H9 (cell line): ENCODE measurements at regions not wholly inside any gene's neighbourhood (a gene's known extent, or its start where the extent isn't known, plus 50 kb on each side); places are given as distances from the start of the nearest gene placed in this dataset.
A peak's percentile ranks its signal among the peaks of the same experiment; 100 is the strongest.

Experiments
- DNase-seq: peaks from one replicate; pipeline ENCODE4 v3.0.0-alpha.2; 2017
- H2AFZ ChIP-seq: one replicate; pipeline ENCODE4 v1.6.1; 2013; ENCODE audit warnings: mild to moderate bottlenecking, low read length, control low read depth, moderate library complexity
- H2AK5ac ChIP-seq: 2 replicates; pipeline ENCODE4 v1.6.1; 2013; ENCODE audit warnings: low read length, control low read depth, mixed read lengths; ENCODE audit not compliant: insufficient read length
- H2BK120ac ChIP-seq: one replicate; pipeline ENCODE4 v1.6.1; 2013; ENCODE audit warnings: low read depth, mild to moderate bottlenecking, low read length, control low read depth, inconsistent platforms; ENCODE audit not compliant: poor library complexity, severe bottlenecking
- H2BK12ac ChIP-seq: 2 replicates; pipeline ENCODE4 v1.6.1; 2013; ENCODE audit warnings: low read length, control low read depth, mixed read lengths, low read depth; ENCODE audit not compliant: insufficient read length
- H2BK15ac ChIP-seq: 2 replicates; pipeline ENCODE4 v1.6.1; 2013; ENCODE audit warnings: low read depth, low read length, control low read depth
- H2BK20ac ChIP-seq: one replicate; pipeline ENCODE4 v1.6.1; 2013; ENCODE audit warnings: low read depth, mild to moderate bottlenecking, low read length, control low read depth, inconsistent platforms; ENCODE audit not compliant: poor library complexity, severe bottlenecking
- H2BK5ac ChIP-seq: 2 replicates; pipeline ENCODE4 v1.6.1; 2013; ENCODE audit warnings: low read length, control low read depth, mixed read lengths; ENCODE audit not compliant: insufficient read length
- H3K14ac ChIP-seq: 2 replicates; pipeline ENCODE4 v1.6.1; 2013; ENCODE audit warnings: low read length, control low read depth; ENCODE audit not compliant: insufficient read depth
- H3K18ac ChIP-seq: 2 replicates; pipeline ENCODE4 v1.6.1; 2013; ENCODE audit warnings: low read depth, mild to moderate bottlenecking, mixed read lengths, low read length, control low read depth; ENCODE audit not compliant: insufficient read length
- H3K23ac ChIP-seq: 2 replicates; pipeline ENCODE4 v1.6.1; 2013; ENCODE audit warnings: low read length, control low read depth, mixed read lengths, low read depth; ENCODE audit not compliant: insufficient read length
- H3K23me2 ChIP-seq: 2 replicates; pipeline ENCODE4 v1.6.1; 2013; ENCODE audit warnings: low read depth, mild to moderate bottlenecking, mixed read lengths, low read length, control low read depth; ENCODE audit not compliant: insufficient read length, poor library complexity, severe bottlenecking
- H3K27ac ChIP-seq: 2 replicates; pipeline ENCODE4 v1.5.1; 2013; ENCODE audit warnings: low read length, control low read depth, mixed read lengths, low read depth; ENCODE audit not compliant: insufficient read length
- H3K27me3 ChIP-seq: 2 replicates; pipeline ENCODE4 v1.6.1; 2013; ENCODE audit warnings: low read length, control low read depth, inconsistent platforms; ENCODE audit not compliant: insufficient read depth
- H3K4ac ChIP-seq: 2 replicates; pipeline ENCODE4 v1.6.1; 2013; ENCODE audit warnings: low read depth, mild to moderate bottlenecking, control low read depth, inconsistent platforms, low read length, moderate library complexity
- H3K4me1 ChIP-seq: 2 replicates; pipeline ENCODE4 v1.6.1; 2013; ENCODE audit warnings: low read length, control low read depth, inconsistent platforms; ENCODE audit not compliant: insufficient read depth
- H3K4me2 ChIP-seq: 2 replicates; pipeline ENCODE4 v1.6.1; 2013; ENCODE audit warnings: low read length, control low read depth, mixed read lengths; ENCODE audit not compliant: insufficient read length, insufficient read depth
- H3K56ac ChIP-seq: 2 replicates; pipeline ENCODE4 v1.6.1; 2013; ENCODE audit warnings: low read depth, mild to moderate bottlenecking, mixed read lengths, low read length, control low read depth; ENCODE audit not compliant: insufficient read length
- H3K79me1 ChIP-seq: 2 replicates; pipeline ENCODE4 v1.6.1; 2013; ENCODE audit warnings: low read depth, mild to moderate bottlenecking, moderate library complexity, low read length, control low read depth, inconsistent platforms; ENCODE audit not compliant: insufficient read depth, poor library complexity, severe bottlenecking
- H3K79me2 ChIP-seq: 2 replicates; pipeline ENCODE4 v1.6.1; 2013; ENCODE audit warnings: low read length, control low read depth, inconsistent platforms; ENCODE audit not compliant: insufficient read depth
- H3K9ac ChIP-seq: 2 replicates; pipeline ENCODE4 v1.6.1; 2013; ENCODE audit warnings: low read length, control low read depth, mixed read lengths; ENCODE audit not compliant: insufficient read length; ENCODE audit errors: extremely low read depth
- H3K9me3 ChIP-seq: one replicate; pipeline ENCODE4 v1.6.1; 2013; ENCODE audit warnings: low read depth, low read length, inconsistent platforms; ENCODE audit not compliant: control insufficient read depth
- H3T11ph ChIP-seq: one replicate; pipeline ENCODE4 v1.6.1; 2013; ENCODE audit warnings: mild to moderate bottlenecking, low read length, control low read depth, inconsistent platforms
- H4K20me1 ChIP-seq: one replicate; pipeline ENCODE4 v1.6.1; 2013; ENCODE audit not compliant: control insufficient read depth, insufficient read length, insufficient read depth
- H4K5ac ChIP-seq: 2 replicates; pipeline ENCODE4 v1.6.1; 2013; ENCODE audit warnings: low read depth, mild to moderate bottlenecking, mixed read lengths, low read length, control low read depth; ENCODE audit not compliant: insufficient read length
- H4K8ac ChIP-seq: replicated peaks from 2 replicates; pipeline ENCODE4 v1.6.1; 2013; ENCODE audit warnings: low read length, control low read depth, mixed read lengths, low read depth; ENCODE audit not compliant: insufficient read length
- H4K91ac ChIP-seq: 2 replicates; pipeline ENCODE4 v1.6.1; 2013; ENCODE audit warnings: low read depth, mild to moderate bottlenecking, moderate library complexity, mixed read lengths, low read length, control low read depth; ENCODE audit not compliant: insufficient read length
- H3K27ac Mint-ChIP-seq, 3 experiments: 2 replicates in 2 of 3; 3 replicates in 1 of 3; pipeline ENCODE4 v1.8.0; 2020 to 2021; ENCODE audit warnings: mixed read lengths in 3 of 3, mild to moderate bottlenecking in 1 of 3, moderate library complexity in 1 of 3
- H3K27me3 Mint-ChIP-seq: 2 replicates; pipeline ENCODE4 v1.8.0; 2021; ENCODE audit warnings: low read depth, mild to moderate bottlenecking, moderate library complexity, mixed read lengths
- H3K36me3 Mint-ChIP-seq, 3 experiments: 2 replicates in 2 of 3; 3 replicates in 1 of 3; pipeline ENCODE4 v1.8.0; 2020 to 2021; ENCODE audit warnings: low read depth in 3 of 3, mixed read lengths in 3 of 3; ENCODE audit not compliant: insufficient read depth in 1 of 3
- H3K4me1 Mint-ChIP-seq, 2 experiments: 2 replicates each; pipeline ENCODE4 v1.8.0; 2020; ENCODE audit warnings: mixed read lengths in 2 of 2
- H3K4me3 Mint-ChIP-seq, 2 experiments: 2 replicates in 1 of 2; 3 replicates in 1 of 2; pipeline ENCODE4 v1.8.0; 2020 to 2021; ENCODE audit warnings: mild to moderate bottlenecking in 2 of 2, mixed read lengths in 2 of 2, moderate library complexity in 1 of 2
- H3K9me3 Mint-ChIP-seq, 2 experiments: 2 replicates in 1 of 2; 3 replicates in 1 of 2; pipeline ENCODE4 v1.8.0; 2020; ENCODE audit warnings: mild to moderate bottlenecking in 2 of 2, mixed read lengths in 2 of 2, moderate library complexity in 1 of 2
- CTCF ChIP-seq: fragments of 200-600 bp; sonication (generic); conservative IDR thresholded peaks from 3 replicates; pipeline ENCODE4 v1.8.0; 2021; ENCODE audit warnings: antibody characterized with exemption, mild to moderate bottlenecking
- WGBS: extraction: QIAGEN DNeasy Blood & Tissue Kit; methylation state at CpG from one replicate; pipeline ENCODE4 v1.1.7; 2013; ENCODE audit warnings: missing lambda C conversion rate, low lambda C conversion rate, mixed read lengths; ENCODE audit not compliant: insufficient read length; ENCODE audit errors: extremely low coverage; 5-methylcytosine and 5-hydroxymethylcytosine counted together

- no peaks in the 10 kb centered on the region for H3K4me1 ChIP-seq
- no peak overlapping the region for H3K18ac ChIP-seq
- H3K4me3 Mint-ChIP-seq = no peak overlapping the region
- H2BK15ac ChIP-seq = no peak overlapping the region
- H3K14ac ChIP-seq = no peak overlapping the region; the same call in 1 of the 2 replicates
- no peaks in the 10 kb centered on the region for H3K27me3 ChIP-seq
- no peak overlapping the region for H3K27ac ChIP-seq
- H3K23ac ChIP-seq = no peak overlapping the region
- no peak overlapping the region for H3K4ac ChIP-seq
- H3K23me2 ChIP-seq = no peaks in the 10 kb centered on the region
- H2BK120ac ChIP-seq = no peak overlapping the region
- no CpG with 5 or more reads among the region's 22 CpGs for WGBS
- H2BK5ac ChIP-seq = no peak overlapping the region
- H3K4me2 ChIP-seq = no peak overlapping the region
- no peak overlapping the region for H4K8ac ChIP-seq
- H3K36me3 Mint-ChIP-seq = no peaks in the 10 kb centered on the region; a peak in 1 of 7 replicates
- no peak overlapping the region for H4K91ac ChIP-seq
- H3K9me3 ChIP-seq = no peaks in the 10 kb centered on the region
- DNase-seq = no peak
- no peak overlapping the region for H3T11ph ChIP-seq
- peaks cover 7 to 19% of the 10 kb centered on the region in 2 experiments for H3K4me1 Mint-ChIP-seq
- H2AK5ac ChIP-seq = no peak overlapping the region
- no peak overlapping the region for H4K5ac ChIP-seq
- no peaks in the 10 kb centered on the region for H4K20me1 ChIP-seq
- H3K79me1 ChIP-seq = no peaks in the 10 kb centered on the region
- no peaks in the 10 kb centered on the region for H3K27me3 Mint-ChIP-seq
- H2BK20ac ChIP-seq = no peak overlapping the region
- H3K56ac ChIP-seq = no peak overlapping the region
- TF ChIP-seq CTCF = no peak
- H3K27ac Mint-ChIP-seq = 0 out of 7 replicates have a peak overlapping the region, but pooled peaks of 1 of the 3 experiments have one; percentile 34
- no peak overlapping the region for H2BK12ac ChIP-seq
- H3K9me3 Mint-ChIP-seq = no peaks in the 10 kb centered on the region
- H2AFZ ChIP-seq = no peak overlapping the region
- no peak overlapping the region for H3K9ac ChIP-seq
- no peaks in the 10 kb centered on the region for H3K79me2 ChIP-seq
Observed at GRCh38 chr22:48534395-48534958, 1293.2 kb downstream of the BRD1 start.
